Testis (tissue), 2 donors: ENCODE measurements at regions not wholly inside any gene's neighbourhood (a gene's known extent, or its start where the extent isn't known, plus 50 kb on each side); places are given as distances from the start of the nearest gene placed in this dataset.

Experiments used
- DNase-seq: peaks from one replicate; pipeline ENCODE4 v3.0.0-alpha.2; 2019
- H3K27ac ChIP-seq, 2 donors: fragments of 200-600 bp; sonication (generic); one replicate each; pipeline ENCODE4 v1.5.1; 2019
- H3K27me3 ChIP-seq: fragments of 200-600 bp; sonication (generic); one replicate; pipeline ENCODE4 v1.5.1; 2019
- H3K36me3 ChIP-seq: fragments of 200-600 bp; sonication (generic); one replicate; pipeline ENCODE4 v1.5.1; 2017; ENCODE audit warnings: low read depth; ENCODE audit errors: missing control alignments
- H3K4me1 ChIP-seq: fragments of 200-600 bp; sonication (generic); one replicate; pipeline ENCODE4 v1.5.1; 2019
- H3K4me3 ChIP-seq, 2 donors: fragments of 200-600 bp; sonication (generic); one replicate each; pipeline ENCODE4 v1.5.1; 2017 to 2019
- H3K9me3 ChIP-seq: fragments of 200-600 bp; sonication (generic); one replicate; pipeline ENCODE4 v1.5.1; 2017
- CTCF ChIP-seq, 3 experiments: fragments of 450-650 bp in 2 of 3; fragments of 200-600 bp in 1 of 3; sonication (generic) in 1 of 3; IDR thresholded peaks; one replicate each; pipeline ENCODE4 v1.5.1; 2016 to 2019; ENCODE audit warnings: antibody characterized with exemption in 3 of 3, mild to moderate bottlenecking in 2 of 3, moderate library complexity in 1 of 3
- POLR2A ChIP-seq: fragments of 450-650 bp; IDR thresholded peaks from one replicate; pipeline ENCODE4 v1.6.1; 2017; ENCODE audit warnings: antibody characterized with exemption, mild to moderate bottlenecking, moderate library complexity
- WGBS, 2 donors: methylation state at CpG; one replicate each; pipeline ENCODE4 v1.1.5; 2018; 5-methylcytosine and 5-hydroxymethylcytosine counted together
- intact Hi-C: fragments of 100-400 bp; cut with DNase I; formaldehyde crosslinking; loops from one replicate; pipeline ENCODE4 v1.15.1; 2023; ENCODE audit warnings: low total_unique reads

GRCh38 chr2:173706936-173707335 lies 258.2 kb downstream of the SP3 start:
- DNase-seq = no peak
- H3K36me3 ChIP-seq = no peaks in the 10 kb centered on the region
- H3K27me3 ChIP-seq = no peaks in the 10 kb centered on the region
- H3K4me3 ChIP-seq = no peak overlapping the region
- no peak overlapping the region for H3K27ac ChIP-seq
- no peaks in the 10 kb centered on the region for H3K4me1 ChIP-seq
- no peaks in the 10 kb centered on the region for H3K9me3 ChIP-seq
- WGBS, 2 donors = 85 to 92% methylated on average over 4 of the region's 4 CpGs
- intact Hi-C loops = no loop called here
- TF ChIP-seq CTCF (IDR thresholded peaks at IDR 0.05) = no peak
- TF ChIP-seq POLR2A = no peak

DNA sequence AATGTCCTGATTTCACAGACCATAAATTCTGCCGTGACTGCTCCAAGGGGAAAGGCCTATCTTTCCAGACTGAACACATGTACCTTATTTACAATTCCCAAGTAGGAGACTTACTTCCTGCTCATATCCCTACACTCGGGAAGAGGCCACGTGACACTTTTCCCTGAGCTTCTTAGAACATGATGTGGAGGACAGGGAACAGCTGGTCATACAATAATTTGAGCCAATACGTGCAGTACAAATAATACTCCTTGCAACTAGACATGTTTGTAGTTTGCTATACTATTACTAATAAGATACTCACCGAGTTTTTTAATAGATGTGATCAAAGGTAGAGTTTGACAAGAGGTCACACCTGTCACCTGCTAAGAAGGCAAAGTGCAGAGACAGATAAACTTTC lies 256.4 kb downstream of the SP3 start:
- 42 to 48% methylated on average over 5 of the region's 5 CpGs for WGBS, 2 donors
- intact Hi-C loops = no loop called here
- no peaks in the 10 kb centered on the region for H3K27me3 ChIP-seq
- H3K4me1 ChIP-seq = no peaks in the 10 kb centered on the region
- H3K9me3 ChIP-seq = no peaks in the 10 kb centered on the region
- TF ChIP-seq CTCF (IDR thresholded peaks at IDR 0.05) (no peak), POLR2A (no peak)
- H3K36me3 ChIP-seq = no peaks in the 10 kb centered on the region
- DNase-seq = no peak
- no peak overlapping the region for H3K27ac ChIP-seq
- H3K4me3 ChIP-seq = peak overlapping the region in 1 of 2 donors; percentile 5

- Histone ChIP-seq H3K27ac (no peak overlapping the region), H3K4me3 (no peak overlapping the region), H3K9me3 (no peaks in the 10 kb centered on the region), H3K27me3 (no peaks in the 10 kb centered on the region), H3K36me3 (no peaks in the 10 kb centered on the region), H3K4me1 (no peaks in the 10 kb centered on the region)
- intact Hi-C loops = no loop called here
- WGBS, 2 donors = 85 to 91% methylated on average over 1 of the region's 1 CpG
- DNase-seq = no peak
- TF ChIP-seq CTCF (IDR thresholded peaks at IDR 0.05) = no peak
- TF ChIP-seq POLR2A = no peak
These were observed 253.4 kb downstream of the SP3 start for GRCh38 chr2:173711816-173712215.

- H3K27me3 ChIP-seq = no peaks in the 10 kb centered on the region
- DNase-seq = no peak
- no peaks in the 10 kb centered on the region for H3K4me1 ChIP-seq
- no peaks in the 10 kb centered on the region for H3K36me3 ChIP-seq
- TF ChIP-seq CTCF (IDR thresholded peaks at IDR 0.05) (no peak), POLR2A (no peak)
- WGBS, 2 donors = 88 to 91% methylated on average over 4 of the region's 4 CpGs
- H3K9me3 ChIP-seq = no peaks in the 10 kb centered on the region
- intact Hi-C loops = no loop called here
- no peak overlapping the region for H3K4me3 ChIP-seq
- H3K27ac ChIP-seq = no peak overlapping the region
These were observed 251.1 kb downstream of the SP3 start for GRCh38 chr2:173713904-173714555.

- WGBS, 2 donors = 80 to 81% methylated on average over 5 of the region's 5 CpGs
- H3K36me3 ChIP-seq = no peaks in the 10 kb centered on the region
- no peaks in the 10 kb centered on the region for H3K27me3 ChIP-seq
- no peak overlapping the region for H3K4me3 ChIP-seq
- no peaks in the 10 kb centered on the region for H3K9me3 ChIP-seq
- no peak overlapping the region for H3K27ac ChIP-seq
- no peak for DNase-seq
- no peaks in the 10 kb centered on the region for H3K4me1 ChIP-seq
- no peak for TF ChIP-seq CTCF (IDR thresholded peaks at IDR 0.05)
- TF ChIP-seq POLR2A = no peak
- intact Hi-C loops = no loop called here
These were observed 249.7 kb downstream of the SP3 start for GRCh38 chr2:173715441-173715840.
